ENCODE measurements at regions not wholly inside any gene's neighbourhood (a gene's known extent, or its start where the extent isn't known, plus 50 kb on each side); places are given as distances from the start of the nearest gene placed in this dataset.

GRCh38 chr3:59152943-59153342 is 103.1 kb upstream of the CFAP20DC start:
- TF ChIP-seq CTCF (conservative IDR thresholded peaks at IDR 0.05) (no peak), EZH2 (IDR thresholded peaks at IDR 0.05; ENCODE audit: low read depth) (no peak)

All from PC-9 (cell line).